Parathyroid adenoma (tissue), 2 donors: ENCODE measurements at regions not wholly inside any gene's neighbourhood (a gene's known extent, or its start where the extent isn't known, plus 50 kb on each side); places are given as distances from the start of the nearest gene placed in this dataset.
"Not testable (repeated sequence)": the region's sequence is repeated elsewhere in the genome, so short reads cannot be mapped to it uniquely, and the experiment has no call there.

ENCODE experiments used
- H2AFZ ChIP-seq: fragments of 300-600 bp; sonication (generic); one replicate; pipeline ENCODE4 v1.7.0; 2017; ENCODE audit warnings: antibody characterized with exemption, mild to moderate bottlenecking
- H3K27ac ChIP-seq: fragments of 300-600 bp; sonication (generic); one replicate; pipeline ENCODE4 v1.7.0; 2017
- H3K27me3 ChIP-seq: fragments of 300-600 bp; sonication (generic); one replicate; pipeline ENCODE4 v1.7.0; 2017; ENCODE audit warnings: low read length; ENCODE audit not compliant: control insufficient read depth, insufficient read depth
- H3K36me3 ChIP-seq: fragments of 300-600 bp; sonication (generic); one replicate; pipeline ENCODE4 v1.7.0; 2017; ENCODE audit warnings: low read length; ENCODE audit not compliant: control insufficient read depth, insufficient read depth
- H3K4me1 ChIP-seq: fragments of 300-600 bp; sonication (generic); one replicate; pipeline ENCODE4 v1.7.0; 2017; ENCODE audit warnings: control low read depth
- H3K4me2 ChIP-seq: fragments of 300-600 bp; sonication (generic); one replicate; pipeline ENCODE4 v1.7.0; 2017; ENCODE audit warnings: low read length
- H3K4me3 ChIP-seq: fragments of 300-600 bp; sonication (generic); one replicate; pipeline ENCODE4 v1.7.0; 2017; ENCODE audit warnings: low read depth, low read length
- H3K79me2 ChIP-seq: fragments of 300-600 bp; sonication (generic); one replicate; pipeline ENCODE4 v1.7.0; 2017; ENCODE audit warnings: control low read depth
- H3K9ac ChIP-seq: fragments of 300-600 bp; sonication (generic); one replicate; pipeline ENCODE4 v1.7.0; 2017; ENCODE audit warnings: mild to moderate bottlenecking
- H3K9me3 ChIP-seq: fragments of 300-600 bp; sonication (generic); one replicate; pipeline ENCODE4 v1.7.0; 2017; ENCODE audit warnings: low read length; ENCODE audit not compliant: control insufficient read depth
- CTCF ChIP-seq: fragments of 300-600 bp; sonication (generic); IDR thresholded peaks from one replicate; pipeline ENCODE4 v1.7.0; 2017; ENCODE audit warnings: antibody characterized with exemption, mild to moderate bottlenecking
- donor health status: primary hyperparathyroidism.

DNA sequence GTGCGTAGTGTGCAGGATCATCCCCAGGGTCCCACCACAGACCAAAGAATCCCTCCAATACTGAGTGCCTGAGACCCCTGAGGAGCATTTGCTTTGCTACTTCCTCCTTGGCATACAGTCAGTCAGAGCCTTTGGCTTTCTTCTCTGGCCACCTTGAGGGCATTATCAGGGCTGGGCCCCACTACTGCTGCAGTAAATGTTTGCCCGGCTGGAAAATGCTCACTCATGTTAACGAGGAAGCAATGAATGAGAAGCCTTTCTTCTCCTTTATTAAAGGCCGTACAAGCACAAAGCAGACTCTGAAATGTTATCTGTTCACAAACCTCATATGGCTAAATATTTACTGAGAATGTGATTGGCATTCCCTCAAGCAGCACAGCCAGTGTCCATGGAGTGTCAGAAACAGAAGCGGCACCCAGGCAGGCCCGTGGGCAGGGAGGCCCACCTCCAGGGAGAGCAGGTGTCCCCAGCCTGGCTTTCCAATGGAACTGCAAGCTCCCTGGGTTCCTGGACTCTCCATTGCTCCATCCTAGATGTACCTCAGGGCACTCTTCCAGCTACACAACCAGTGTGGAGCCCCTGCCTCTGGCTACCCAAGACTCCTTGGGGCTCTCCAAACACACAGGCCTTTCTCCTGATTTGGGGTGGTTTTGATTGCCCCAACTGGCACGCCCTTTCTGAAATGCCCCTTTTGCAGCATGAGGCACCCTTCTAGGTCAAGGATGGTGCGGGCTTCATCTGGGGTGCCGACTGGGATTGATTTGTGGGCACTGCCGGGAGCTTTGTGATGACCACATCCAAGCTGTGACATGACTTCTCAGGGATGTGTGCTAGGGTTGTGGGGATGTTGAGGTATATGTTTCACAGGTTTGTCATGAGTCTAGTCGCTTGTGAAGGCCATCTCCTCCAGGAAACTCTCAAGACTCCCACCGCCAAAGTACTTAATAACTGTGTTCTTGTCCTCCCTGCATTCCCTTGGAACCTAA lies 195.6 kb downstream of the FAM43A start:
- no peak overlapping the region for H3K27ac ChIP-seq

DNA sequence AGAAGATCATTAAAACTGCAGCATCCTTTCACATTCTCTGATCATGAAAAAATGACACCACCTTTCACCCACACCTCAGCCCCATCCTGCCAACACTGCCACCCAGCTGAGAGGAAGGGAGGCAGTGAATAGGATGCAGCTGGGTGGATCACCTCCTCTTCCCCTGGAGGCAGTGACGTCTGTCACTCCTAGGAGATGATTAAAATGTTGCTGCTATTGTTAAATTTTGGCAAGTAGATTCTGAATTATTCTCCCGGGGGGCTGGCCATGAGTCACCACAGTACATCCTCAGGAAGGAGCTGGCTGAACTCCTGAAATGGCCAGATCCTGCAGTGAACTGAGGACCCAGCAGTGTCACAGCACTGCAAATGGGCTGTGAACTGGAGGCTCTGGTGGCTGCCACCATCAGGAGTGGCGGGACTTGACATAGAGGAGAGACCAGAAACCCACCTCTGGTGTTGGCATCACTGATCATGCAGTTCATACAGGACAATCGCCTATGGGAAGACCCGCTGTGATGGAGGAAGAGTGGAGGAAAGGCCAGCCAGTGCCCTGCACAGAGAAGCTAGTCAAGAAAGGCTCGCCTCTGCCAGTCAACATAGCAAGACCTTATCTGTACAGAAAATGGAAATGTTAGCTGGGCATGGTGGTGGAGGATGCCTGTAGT lies 199.1 kb downstream of the FAM43A start:
- TF ChIP-seq CTCF = no peak
- H3K27me3 ChIP-seq = no peaks in the 10 kb centered on the region
- H3K36me3 ChIP-seq = no peaks in the 10 kb centered on the region
- no peaks in the 10 kb centered on the region for H3K79me2 ChIP-seq
- no peak overlapping the region for H2AFZ ChIP-seq
- no peak overlapping the region for H3K9ac ChIP-seq
- H3K4me2 ChIP-seq = no peak overlapping the region
- H3K27ac ChIP-seq = no peak overlapping the region
- no peaks in the 10 kb centered on the region for H3K9me3 ChIP-seq
- no peaks in the 10 kb centered on the region for H3K4me1 ChIP-seq
- no peak overlapping the region for H3K4me3 ChIP-seq

More for the DNA sequence above, 195.6 kb downstream of the FAM43A start:
- no peak for TF ChIP-seq CTCF
- Histone ChIP-seq H3K4me1 (no peaks in the 10 kb centered on the region), H3K4me2 (no peak overlapping the region), H3K9me3 (no peaks in the 10 kb centered on the region), H3K36me3 (no peaks in the 10 kb centered on the region), H3K4me3 (no peak overlapping the region), H3K27me3 (no peaks in the 10 kb centered on the region), H2AFZ (no peak overlapping the region), H3K9ac (no peak overlapping the region), H3K79me2 (no peaks in the 10 kb centered on the region)

- no peak overlapping the region for H3K9ac ChIP-seq
Observed at GRCh38 chr3:194885766-194886165, 200.1 kb downstream of the FAM43A start.

DNA sequence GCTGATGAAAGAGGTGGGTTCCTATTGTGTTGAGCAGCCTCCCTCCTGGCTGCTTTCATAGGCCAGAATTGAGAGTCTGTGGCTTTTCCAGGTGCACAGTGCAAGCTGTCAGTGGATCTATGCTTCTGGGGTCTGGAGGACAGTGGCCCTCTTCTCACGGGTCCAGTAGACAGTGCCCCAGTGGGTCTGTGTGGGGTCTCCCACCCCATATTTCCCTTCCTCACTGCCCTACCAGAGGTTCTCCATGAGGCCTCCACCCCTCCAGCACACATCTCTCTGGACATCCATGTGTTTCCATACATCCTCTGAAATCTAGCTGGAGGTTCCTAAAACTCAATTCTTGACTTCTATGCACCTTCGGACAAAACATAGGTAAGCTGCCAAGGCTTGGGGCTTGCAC lies 201.2 kb downstream of the FAM43A start:
- Histone ChIP-seq H3K9ac (no peak overlapping the region), H3K9me3 (no peaks in the 10 kb centered on the region), H3K4me1 (no peaks in the 10 kb centered on the region), H3K36me3 (no peaks in the 10 kb centered on the region), H3K4me3 (no peak overlapping the region), H3K4me2 (no peak overlapping the region), H3K27me3 (no peaks in the 10 kb centered on the region), H3K79me2 (no peaks in the 10 kb centered on the region), H2AFZ (no peak overlapping the region), H3K27ac (no peak overlapping the region)
- no peak for TF ChIP-seq CTCF

More at GRCh38 chr3:194885766-194886165, 200.1 kb downstream of the FAM43A start:
- no peak for TF ChIP-seq CTCF
- Histone ChIP-seq H3K36me3 (no peaks in the 10 kb centered on the region), H3K27ac (no peak overlapping the region), H3K27me3 (no peaks in the 10 kb centered on the region), H3K4me2 (no peak overlapping the region), H3K4me3 (no peak overlapping the region), H2AFZ (no peak overlapping the region), H3K4me1 (no peaks in the 10 kb centered on the region), H3K79me2 (no peaks in the 10 kb centered on the region), H3K9me3 (no peaks in the 10 kb centered on the region)

DNA sequence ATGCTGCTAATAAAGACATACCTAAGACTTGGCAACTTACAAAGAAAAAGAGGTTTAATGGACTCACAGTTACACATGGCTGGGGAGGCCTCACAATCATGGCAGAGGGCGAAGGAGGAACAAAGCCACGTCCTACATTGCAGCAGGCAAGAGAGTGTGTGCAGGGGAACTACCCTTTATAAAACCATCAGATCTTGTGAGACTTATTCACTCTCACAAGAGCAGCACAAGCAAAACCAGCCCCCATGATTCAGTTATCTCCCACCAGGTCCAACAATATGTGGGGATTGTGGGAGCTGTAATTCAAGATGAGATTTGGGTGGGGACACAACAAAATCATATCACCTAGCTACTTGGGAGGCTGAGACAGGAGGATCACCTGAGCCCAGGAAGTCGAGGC lies 202.4 kb downstream of the FAM43A start:
- not testable (repeated sequence) for H3K4me2 ChIP-seq, H3K4me3 ChIP-seq

More for the DNA sequence above, 202.4 kb downstream of the FAM43A start:
- H3K27ac ChIP-seq, H3K27me3 ChIP-seq, H3K9ac ChIP-seq, H2AFZ ChIP-seq, H3K79me2 ChIP-seq, H3K4me1 ChIP-seq, H3K36me3 ChIP-seq, H3K9me3 ChIP-seq: not testable (repeated sequence)
